GM23338 (cell line): ENCODE measurements at regions not wholly inside any gene's neighbourhood (a gene's known extent, or its start where the extent isn't known, plus 50 kb on each side); places are given as distances from the start of the nearest gene placed in this dataset.

Experiments
- ATAC-seq: fragments of 200-7000 bp; cut with Tn5 transposase; 3 replicates; pipeline ENCODE4 v1.9.1; 2020
- DNase-seq: peaks from one replicate; pipeline ENCODE4 v3.0.0-alpha.2; 2015; ENCODE audit warnings: low spot score
- H2AFZ ChIP-seq: fragments of 200-600 bp; sonication (generic); 2 replicates; pipeline ENCODE4 v1.8.0; 2016; ENCODE audit warnings: antibody characterized with exemption, mild to moderate bottlenecking, moderate library complexity
- H3F3A ChIP-seq: fragments of 200-600 bp; sonication (generic); replicated peaks from 2 replicates; pipeline ENCODE4 v1.8.0; 2017; ENCODE audit warnings: antibody characterized with exemption, mixed run types, low read depth
- H3K27ac ChIP-seq: fragments of 200-600 bp; sonication (generic); 2 replicates; pipeline ENCODE4 v1.6.1; 2016; ENCODE audit warnings: low read depth
- H3K27me3 ChIP-seq: fragments of 200-600 bp; sonication (generic); 2 replicates; pipeline ENCODE4 v1.8.0; 2016; ENCODE audit warnings: mild to moderate bottlenecking, mixed run types, moderate library complexity; ENCODE audit not compliant: insufficient read depth
- H3K36me3 ChIP-seq: fragments of 200-600 bp; sonication (generic); 2 replicates; pipeline ENCODE4 v1.8.0; 2016; ENCODE audit warnings: mild to moderate bottlenecking; ENCODE audit not compliant: insufficient read depth
- H3K4me1 ChIP-seq: fragments of 200-600 bp; sonication (generic); 2 replicates; pipeline ENCODE4 v1.8.0; 2016; ENCODE audit warnings: mild to moderate bottlenecking, moderate library complexity; ENCODE audit not compliant: insufficient read depth
- H3K4me2 ChIP-seq: fragments of 200-600 bp; sonication (generic); 2 replicates; pipeline ENCODE4 v1.7.1; 2017; ENCODE audit warnings: mixed run types
- H3K4me3 ChIP-seq: fragments of 200-600 bp; sonication (generic); 2 replicates; pipeline ENCODE4 v1.6.1; 2016; ENCODE audit warnings: mixed run types
- H3K79me2 ChIP-seq: fragments of 200-600 bp; sonication (generic); replicated peaks from 2 replicates; pipeline ENCODE4 v1.8.0; 2017; ENCODE audit warnings: mild to moderate bottlenecking; ENCODE audit not compliant: insufficient read depth
- H3K9me2 ChIP-seq: fragments of 200-600 bp; sonication (generic); 2 replicates; pipeline ENCODE4 v1.8.0; 2017; ENCODE audit not compliant: insufficient read depth
- H4K20me1 ChIP-seq: fragments of 200-600 bp; sonication (generic); replicated peaks from 2 replicates; pipeline ENCODE4 v1.8.0; 2017; ENCODE audit warnings: mild to moderate bottlenecking; ENCODE audit not compliant: insufficient read depth
- H3K27ac Mint-ChIP-seq: 2 replicates; pipeline ENCODE4 v1.8.0; 2020; ENCODE audit warnings: inconsistent platforms, mild to moderate bottlenecking, moderate library complexity, mixed read lengths
- H3K27me3 Mint-ChIP-seq: 3 replicates; pipeline ENCODE4 v1.8.0; 2022; ENCODE audit warnings: low read depth, mild to moderate bottlenecking, moderate library complexity, mixed read lengths, inconsistent platforms; ENCODE audit not compliant: insufficient read depth, poor library complexity
- H3K36me3 Mint-ChIP-seq: 3 replicates; pipeline ENCODE4 v1.8.0; 2021; ENCODE audit warnings: low read depth, mild to moderate bottlenecking, inconsistent platforms, moderate library complexity, mixed read lengths
- H3K4me1 Mint-ChIP-seq: 3 replicates; pipeline ENCODE4 v1.8.0; 2020; ENCODE audit warnings: mild to moderate bottlenecking, inconsistent platforms, mixed read lengths
- H3K4me3 Mint-ChIP-seq: 3 replicates; pipeline ENCODE4 v1.8.0; 2021; ENCODE audit warnings: moderate library complexity, mild to moderate bottlenecking, inconsistent platforms, mixed read lengths
- H3K9me3 Mint-ChIP-seq: 3 replicates; pipeline ENCODE4 v1.8.0; 2020; ENCODE audit warnings: moderate library complexity, mild to moderate bottlenecking, inconsistent platforms, mixed read lengths
- CREB1 ChIP-seq: fragments of 250-450 bp; sonication (Bioruptor Pico); IDR thresholded peaks from 2 replicates; pipeline ENCODE4 v1.5.0; 2020; ENCODE audit warnings: low read depth, mild to moderate bottlenecking, moderate library complexity
- CTCF ChIP-seq, 2 experiments: fragments of 200-600 bp in 1 of 2; sonication (generic) in 1 of 2; conservative IDR thresholded peaks; 2 replicates each; pipeline versions ENCODE4 v1.5.1 to v1.6.1; 2016 to 2017; ENCODE audit warnings: antibody characterized with exemption in 2 of 2, low read depth in 2 of 2, mild to moderate bottlenecking in 2 of 2, moderate library complexity in 1 of 2
- ETS1 ChIP-seq: IDR thresholded peaks from 2 replicates; pipeline ENCODE4 v1.6.1; 2016; ENCODE audit warnings: antibody characterized with exemption
- EZH2 ChIP-seq: fragments of 200-600 bp; sonication (generic); IDR thresholded peaks from one replicate; pipeline ENCODE4 v1.8.0; 2017; ENCODE audit warnings: antibody characterized with exemption, mild to moderate bottlenecking, low read depth; ENCODE audit not compliant: unreplicated experiment
- POLR2AphosphoS5 ChIP-seq: IDR thresholded peaks from 2 replicates; pipeline ENCODE4 v1.6.1; 2016; ENCODE audit warnings: antibody characterized with exemption, low read depth
- REST ChIP-seq: IDR thresholded peaks from one replicate; pipeline ENCODE4 v1.6.1; 2018; ENCODE audit warnings: antibody characterized with exemption; ENCODE audit not compliant: unreplicated experiment
- STAT1 ChIP-seq: IDR thresholded peaks from one replicate; pipeline ENCODE4 v1.6.1; 2016; ENCODE audit warnings: antibody characterized with exemption; ENCODE audit not compliant: unreplicated experiment
- ZNF114 ChIP-seq: fragments of 250-450 bp; sonication (Bioruptor Pico); IDR thresholded peaks from 2 replicates; pipeline ENCODE4 v1.5.0; 2020; ENCODE audit warnings: mild to moderate bottlenecking, moderate library complexity

GRCh38 chr5:126053630-126054029 lies 369.6 kb upstream of the GRAMD2B start (continued):
- no peak for TF ChIP-seq EZH2
- no peak for TF ChIP-seq STAT1
- TF ChIP-seq ETS1, result no peak
- no peak for TF ChIP-seq CREB1 (CRISPR knock-in tag)
- TF ChIP-seq ZNF114 (CRISPR knock-in tag), result no peak

- Histone ChIP-seq H3K79me2 (no peaks in the 10 kb centered on the region), H3K4me2 (peak overlapping the region; percentile 15), H3K4me1 (peaks cover 31% of the 10 kb centered on the region), H3K4me3 (no peak overlapping the region), H3F3A (no peaks in the 10 kb centered on the region), H3K9me2 (no peaks in the 10 kb centered on the region), H3K36me3 (no peaks in the 10 kb centered on the region), H2AFZ (no peak overlapping the region), H4K20me1 (no peaks in the 10 kb centered on the region), H3K27ac (peak overlapping the region; percentile 86), H3K27me3 (no peaks in the 10 kb centered on the region)
- peaks cover 17% of the 10 kb centered on the region for H3K9me3 Mint-ChIP-seq
- H3K4me3 Mint-ChIP-seq, result no peak overlapping the region
- no peaks in the 10 kb centered on the region for H3K27me3 Mint-ChIP-seq
- peak overlapping the region; percentile 87 for H3K27ac Mint-ChIP-seq
- ATAC-seq (peak; percentile 21; the same call in 2 of the 3 replicates), DNase-seq (peak; percentile 59)
- TF ChIP-seq CTCF (conservative IDR thresholded peaks at IDR 0.05; ENCODE audit: low read depth in 2 of 2), result peak in 1 of 2 experiments; percentile 23; a peak in 1 of 4 replicates
- no peak for TF ChIP-seq ETS1
- no peak for TF ChIP-seq POLR2AphosphoS5
- TF ChIP-seq REST, result no peak
- H3K4me1 Mint-ChIP-seq, result peaks cover 39% of the 10 kb centered on the region
- peaks cover 23% of the 10 kb centered on the region for H3K36me3 Mint-ChIP-seq
These were observed 368.4 kb upstream of the GRAMD2B start for GRCh38 chr5:126054577-126055347.
